GM19328 (cell line): ENCODE measurements at regions not wholly inside any gene's neighbourhood (a gene's known extent, or its start where the extent isn't known, plus 50 kb on each side); places are given as distances from the start of the nearest gene placed in this dataset.

Experiments
- ATAC-seq: cut with Tn5 transposase; IDR thresholded peaks from one replicate; pipeline ENCODE4 v1.9.1; 2021; ENCODE audit warnings: mild to moderate bottlenecking, moderate library complexity; ENCODE audit not compliant: unreplicated experiment

DNA sequence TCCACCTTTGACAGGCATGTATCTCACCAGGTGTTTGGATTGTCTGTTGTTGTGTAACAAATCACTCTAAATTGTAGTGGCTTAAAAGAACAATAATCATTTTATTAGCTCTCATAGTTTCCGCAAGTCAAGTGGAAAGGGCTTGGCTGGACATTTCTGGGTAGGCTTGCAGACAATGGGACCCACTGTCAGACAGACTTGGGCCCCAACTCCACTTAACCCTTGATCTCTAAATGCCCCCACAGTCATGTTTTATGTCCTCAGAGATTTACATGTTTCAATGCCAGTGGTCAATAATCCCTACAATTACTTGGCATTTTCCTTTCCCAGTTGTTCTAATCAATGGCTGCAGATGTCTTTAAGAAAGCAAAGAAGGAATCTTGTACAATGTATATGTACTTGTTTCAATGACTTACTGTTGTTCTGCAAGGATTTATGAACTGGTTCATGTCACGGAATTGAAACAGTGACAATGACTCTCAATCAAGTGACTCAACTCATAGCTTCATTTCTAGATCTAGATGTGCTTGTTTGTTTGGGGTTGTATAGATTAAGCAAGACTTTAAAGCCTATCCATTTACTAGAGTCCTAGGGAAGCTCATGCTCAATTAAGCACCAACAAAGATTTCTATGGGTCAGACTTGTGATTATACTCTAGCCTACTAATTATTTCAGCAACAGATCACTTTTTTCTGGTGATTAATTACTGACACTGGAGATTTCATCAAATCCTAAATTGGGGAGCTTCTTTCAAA lies 510.1 kb upstream of the NBEA start:
- ATAC-seq = no peak

DNA sequence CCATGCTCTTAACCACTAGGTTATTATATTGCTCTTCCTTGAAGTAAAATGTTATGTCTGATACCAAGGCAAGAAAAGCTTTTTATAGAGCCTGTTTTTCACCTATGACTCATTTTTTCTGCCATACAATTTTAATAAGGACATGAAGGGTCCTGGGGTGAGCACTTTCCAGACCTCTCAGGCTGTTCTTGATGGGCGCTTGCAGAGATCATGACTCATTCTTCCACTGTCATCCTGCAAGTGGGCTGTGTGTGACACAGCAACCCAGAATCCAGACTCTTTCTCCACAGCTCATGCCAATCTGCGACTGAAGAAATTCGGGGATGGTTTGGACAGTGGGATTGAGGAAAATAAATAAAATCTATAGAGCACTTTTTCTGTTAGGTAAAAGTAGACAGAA lies 506.7 kb upstream of the NBEA start:
- ATAC-seq = no peak

DNA sequence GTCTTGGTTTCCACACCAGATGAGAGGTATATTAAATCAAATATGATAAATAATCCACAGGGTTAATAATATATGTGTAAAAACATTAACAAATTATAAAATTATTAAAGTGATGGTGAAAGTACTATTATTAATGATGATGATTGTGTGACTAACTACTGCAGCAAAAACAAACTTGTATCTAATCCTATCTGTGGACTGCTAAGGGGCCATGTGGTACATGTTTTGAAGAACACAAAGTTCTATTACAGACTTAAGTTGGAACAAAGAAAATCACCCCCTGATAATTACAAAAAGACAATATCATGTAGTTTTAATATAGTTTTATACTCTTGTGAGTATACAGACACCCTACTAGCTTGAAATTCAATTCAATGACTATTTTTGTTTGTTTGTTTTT lies 504.2 kb upstream of the NBEA start:
- no peak for ATAC-seq

DNA sequence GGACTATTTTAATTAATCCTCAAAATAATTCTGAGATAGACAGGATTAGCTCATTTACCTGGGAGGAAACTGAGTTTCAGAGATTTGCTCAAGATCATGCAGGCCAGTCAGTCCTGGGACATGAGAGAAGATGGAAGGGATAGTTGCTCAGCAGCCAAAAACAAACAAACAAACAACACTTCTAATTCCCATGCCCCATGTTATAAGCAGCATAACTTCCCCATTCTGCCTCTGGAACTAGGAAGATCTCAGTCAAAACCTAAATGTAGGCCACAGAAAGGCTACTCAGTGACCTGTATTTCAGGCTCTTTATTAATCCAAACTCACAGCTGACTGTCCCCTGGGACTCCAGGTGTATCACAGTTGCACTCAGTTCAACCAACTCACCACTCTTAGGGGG lies 489.2 kb upstream of the NBEA start:
- ATAC-seq = no peak

DNA sequence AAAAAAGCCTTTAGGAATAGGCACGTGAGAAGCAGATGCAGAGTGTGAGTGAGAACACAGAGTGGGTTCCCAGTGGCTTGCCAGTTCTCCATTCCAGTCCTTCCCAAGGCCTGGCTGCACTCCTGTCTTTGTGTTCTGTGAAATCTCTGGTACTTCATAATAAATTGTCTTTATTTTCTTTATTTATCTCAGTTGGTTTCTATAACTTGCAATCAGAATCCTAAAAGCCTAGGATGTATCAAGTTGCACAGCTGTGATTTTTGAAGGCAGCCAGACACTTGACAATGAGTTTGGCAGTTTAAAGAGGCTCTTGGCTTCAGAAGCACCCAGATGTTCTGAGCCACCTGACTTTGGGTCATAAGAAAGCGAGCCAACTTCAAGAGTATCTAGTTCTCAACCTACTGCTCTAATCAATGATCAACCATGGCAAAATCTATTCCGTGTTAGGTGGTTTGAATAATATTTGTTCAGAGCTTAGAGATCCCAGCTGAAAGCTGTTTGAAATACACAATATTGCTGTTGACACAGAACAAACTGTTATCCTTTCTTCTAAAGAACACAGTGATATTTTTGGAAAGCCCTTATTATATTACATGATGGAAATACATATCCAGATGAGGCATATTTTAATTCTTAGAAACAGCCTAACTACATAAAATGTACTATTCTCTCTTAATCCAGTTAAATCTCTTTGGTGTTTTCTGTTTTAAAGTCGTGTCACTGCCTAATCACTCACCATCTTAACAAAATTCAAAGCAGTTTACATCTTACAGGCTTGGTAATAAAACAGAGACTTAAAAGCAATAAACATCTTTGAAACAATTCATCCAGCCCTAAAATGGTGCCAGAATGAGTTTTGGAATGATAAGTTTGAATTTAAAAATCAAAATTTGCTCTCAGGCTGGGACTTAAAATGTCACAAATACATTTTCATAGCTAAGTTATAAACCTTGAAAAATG lies 483.0 kb upstream of the NBEA start:
- ATAC-seq = no peak

DNA sequence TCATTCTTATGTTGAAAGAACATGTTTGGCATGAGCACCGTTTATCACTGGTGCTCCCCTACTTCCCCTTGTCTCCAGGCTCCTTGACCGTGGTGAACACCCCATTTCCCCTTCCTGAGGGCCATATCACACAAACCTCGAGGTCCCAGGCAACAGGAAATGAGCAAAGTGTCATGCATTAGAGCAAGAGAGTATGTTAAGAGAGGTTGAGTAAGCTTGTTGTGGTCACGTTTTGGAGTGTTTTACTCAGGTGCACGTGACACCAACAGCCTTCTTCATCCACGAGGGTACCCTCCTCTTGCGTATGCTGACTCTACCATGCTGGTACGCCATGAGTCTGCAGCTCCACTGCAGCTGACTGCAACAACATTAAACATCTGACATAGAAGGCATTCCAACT lies 482.2 kb upstream of the NBEA start:
- ATAC-seq = no peak

DNA sequence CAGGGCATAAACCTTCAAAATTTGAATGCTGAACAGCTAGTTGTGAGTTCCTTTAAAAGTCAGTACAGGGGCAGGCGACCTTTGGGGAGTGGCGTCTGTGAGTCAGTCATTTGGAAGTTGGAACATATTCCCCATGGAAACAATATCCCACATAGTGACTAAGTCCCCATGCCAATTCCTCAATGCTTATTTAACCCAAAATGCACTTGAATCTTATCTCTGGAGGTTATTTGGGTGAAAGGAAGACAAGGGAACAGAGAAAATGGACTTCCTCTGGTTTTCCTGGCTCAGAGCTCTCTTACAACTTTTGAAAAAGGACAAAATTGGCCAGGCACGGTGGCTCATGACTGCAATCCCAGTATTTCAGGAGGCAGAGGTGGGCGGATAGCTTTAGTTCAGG lies 479.2 kb upstream of the NBEA start:
- ATAC-seq = no peak

DNA sequence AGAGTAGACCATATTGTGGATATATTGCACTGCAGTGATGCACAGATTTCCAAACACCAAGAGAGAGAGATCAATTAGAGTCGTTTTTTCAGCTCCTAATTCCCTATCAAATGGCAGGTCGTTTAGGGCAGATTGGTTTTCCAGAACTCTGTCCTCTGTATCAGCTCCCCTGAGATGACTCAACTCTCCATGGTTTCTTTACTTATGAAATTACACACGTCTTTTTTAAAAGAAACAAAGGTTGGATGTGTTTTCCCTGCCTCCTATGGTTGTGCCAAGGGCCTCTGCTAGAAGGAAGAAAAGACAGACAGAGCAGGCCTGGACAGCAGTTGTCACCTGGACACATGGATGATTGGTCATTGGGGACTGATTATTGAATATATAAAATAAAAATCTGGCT lies 478.1 kb upstream of the NBEA start:
- ATAC-seq = no peak

DNA sequence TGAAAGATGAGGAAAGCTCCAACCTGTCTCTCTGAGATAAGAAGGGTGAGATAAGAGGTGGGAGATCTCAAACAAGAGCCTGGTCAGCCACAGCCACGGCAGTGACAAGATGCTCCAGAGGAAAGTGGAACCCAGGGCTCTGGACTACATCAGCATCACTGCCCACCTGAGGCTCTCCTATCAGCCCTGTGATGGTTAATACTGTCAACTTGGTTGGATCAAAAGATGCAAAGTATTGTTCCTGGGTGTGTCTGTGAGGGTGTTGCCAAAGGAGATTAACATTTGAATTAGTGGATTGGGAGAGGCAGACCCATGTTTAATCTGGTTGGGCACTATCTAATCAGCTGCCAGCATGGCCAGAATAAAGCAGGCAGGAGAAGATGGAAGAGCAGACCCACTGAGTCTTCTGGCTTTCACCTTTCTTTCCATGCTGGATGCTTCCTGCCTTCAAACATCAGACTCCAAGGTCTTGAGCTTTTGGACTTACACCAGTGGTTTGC lies 476.6 kb upstream of the NBEA start:
- ATAC-seq = no peak

DNA sequence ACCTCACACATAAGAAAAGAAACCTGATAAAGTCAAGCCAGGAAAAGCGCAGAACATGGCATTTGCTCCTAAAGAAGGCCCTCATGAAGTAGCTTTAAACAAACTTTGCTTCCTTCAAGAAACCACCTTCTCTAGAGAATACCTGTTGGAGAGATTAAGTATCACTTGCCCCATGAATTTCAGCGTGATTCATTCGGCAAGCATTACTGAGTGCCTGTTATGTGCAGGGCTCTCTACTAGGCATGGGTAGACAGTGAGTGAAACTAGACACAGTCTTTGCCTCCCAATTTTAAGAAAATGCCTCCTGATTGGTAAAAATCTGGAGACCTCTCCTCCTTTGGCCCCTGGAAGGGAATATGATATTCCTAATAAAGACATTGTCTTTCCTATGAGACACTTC lies 475.8 kb upstream of the NBEA start:
- ATAC-seq = no peak

DNA sequence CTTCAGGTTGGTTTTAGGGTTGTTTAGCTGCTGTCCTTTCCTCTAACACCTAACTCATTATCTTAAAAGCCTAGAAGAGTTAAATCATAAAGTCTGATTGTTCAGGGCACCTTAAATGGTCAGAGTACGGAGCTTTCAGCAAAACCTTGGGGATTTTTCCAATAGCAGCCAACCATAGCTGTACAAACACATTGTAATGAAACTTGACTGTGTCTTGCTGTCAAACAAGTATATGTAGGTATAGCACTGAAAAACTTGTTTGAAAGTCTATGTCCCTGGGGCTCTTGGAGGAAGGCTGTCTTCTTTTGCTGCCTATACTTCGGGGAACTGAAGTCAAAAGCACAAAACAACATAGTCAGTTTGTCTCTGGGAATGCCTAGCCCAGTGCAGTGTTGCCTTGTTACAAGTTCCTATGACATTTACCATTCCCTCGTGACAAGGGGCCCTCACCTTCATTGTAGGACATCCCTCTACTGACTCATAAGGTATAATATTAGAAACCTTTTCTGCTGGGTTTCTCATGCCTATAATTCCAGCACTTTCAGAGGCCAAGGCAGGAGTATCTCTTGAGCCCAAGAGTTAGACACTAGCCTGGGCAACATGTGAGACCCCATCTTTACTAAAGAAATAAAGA lies 474.5 kb upstream of the NBEA start:
- no peak for ATAC-seq

DNA sequence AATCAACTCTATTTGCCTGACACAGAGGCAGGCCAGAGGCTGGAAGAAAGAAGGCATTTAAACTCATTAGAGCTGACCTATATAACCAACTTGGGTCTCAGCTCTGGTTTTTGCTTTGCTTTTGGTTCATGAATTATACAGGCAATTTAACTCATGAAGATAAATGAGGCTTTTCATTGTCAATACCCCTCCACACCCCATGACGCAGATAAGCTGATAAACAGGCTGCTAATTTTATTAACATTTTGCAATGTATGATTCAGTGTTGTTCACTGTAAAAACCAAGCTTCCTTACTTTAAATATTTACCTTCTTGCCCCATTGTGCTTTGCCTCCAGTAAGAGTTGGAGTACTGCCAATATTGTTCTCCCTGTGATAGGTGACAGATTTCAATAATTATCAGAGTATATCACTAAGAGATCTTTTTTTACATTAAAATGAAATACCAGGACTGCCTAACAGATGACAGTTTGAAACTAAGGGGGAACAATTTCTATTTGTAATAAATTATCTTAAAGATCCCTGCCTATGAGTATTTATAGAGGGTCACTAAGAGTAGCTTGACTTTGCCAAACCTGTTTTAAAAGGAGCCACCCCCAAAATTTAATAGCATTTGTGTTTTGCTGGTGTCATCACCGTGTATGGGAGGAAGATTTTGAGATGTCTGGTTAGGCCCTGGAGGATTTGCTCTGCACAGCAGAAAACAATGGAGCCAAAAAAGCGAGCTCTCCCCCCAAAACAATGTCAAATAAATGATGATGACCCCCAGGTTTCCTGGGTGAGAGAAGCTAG lies 472.7 kb upstream of the NBEA start:
- no peak for ATAC-seq

DNA sequence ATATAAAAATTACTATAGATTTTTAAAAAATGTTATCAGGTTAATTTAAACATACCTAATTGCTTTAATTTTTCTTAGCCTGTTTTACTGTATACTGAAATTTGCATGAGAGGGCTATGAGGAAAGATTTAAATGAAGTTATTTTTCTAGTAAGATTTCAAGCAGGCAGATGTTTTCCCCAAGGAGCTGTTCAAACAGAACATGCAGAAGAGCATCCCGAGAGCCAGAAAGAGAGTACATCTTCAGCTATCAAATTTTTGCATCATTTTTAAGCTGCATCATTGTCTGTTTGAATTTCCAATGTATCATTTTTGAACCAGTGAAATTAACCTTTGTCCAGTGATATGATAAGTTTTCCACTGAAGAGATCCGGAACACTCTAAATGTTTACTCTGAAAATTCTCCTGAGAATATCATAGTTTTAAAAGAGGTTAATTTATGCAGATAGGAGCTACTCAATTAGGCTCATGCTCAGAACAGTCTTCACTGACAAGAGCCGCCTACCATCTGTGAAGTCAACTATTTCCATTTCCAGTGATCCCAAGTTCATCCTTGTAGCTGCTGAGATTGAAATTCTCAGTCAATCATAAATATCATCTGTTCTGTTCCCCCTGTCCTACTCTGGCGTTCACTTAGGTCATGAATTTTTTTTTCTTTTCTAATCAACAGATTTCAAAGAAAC lies 467.7 kb upstream of the NBEA start:
- ATAC-seq = no peak

DNA sequence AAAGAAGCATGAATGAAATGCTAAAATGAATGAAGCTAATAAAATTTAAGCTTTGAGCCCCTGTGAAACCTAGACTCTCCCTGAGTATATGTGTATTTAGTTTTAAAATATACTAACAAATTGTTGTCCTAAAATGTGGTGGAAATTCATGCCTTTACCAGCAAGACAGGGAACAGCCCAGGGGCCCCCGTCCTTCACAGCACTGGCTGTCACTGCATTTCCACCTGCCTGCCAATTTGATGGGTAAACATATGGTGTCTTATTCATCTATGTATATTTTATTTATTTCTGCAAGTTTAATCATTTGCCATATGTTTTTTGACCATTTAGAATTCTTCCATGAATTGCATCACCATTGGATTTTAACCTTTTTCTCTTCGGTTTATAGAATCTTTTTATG lies 463.7 kb upstream of the NBEA start:
- no peak for ATAC-seq

DNA sequence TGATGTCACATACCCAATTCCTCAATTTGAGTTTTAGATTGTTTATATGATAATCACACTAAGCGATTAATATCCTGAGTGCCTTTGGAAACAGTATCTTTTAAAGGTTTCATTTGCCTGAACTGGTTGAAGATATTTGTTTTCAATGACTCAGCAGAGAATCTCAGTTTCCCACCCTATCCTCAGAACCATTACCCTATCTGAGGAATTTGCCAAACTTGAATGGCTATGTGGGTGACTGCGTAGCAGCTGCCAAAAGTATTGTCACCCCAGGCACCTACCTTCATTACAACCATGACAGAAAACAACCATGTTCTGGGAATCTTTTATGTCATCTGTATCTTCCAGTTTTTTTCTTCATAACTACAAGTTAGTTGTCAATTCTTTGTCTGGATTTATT lies 440.1 kb upstream of the NBEA start:
- ATAC-seq = no peak

DNA sequence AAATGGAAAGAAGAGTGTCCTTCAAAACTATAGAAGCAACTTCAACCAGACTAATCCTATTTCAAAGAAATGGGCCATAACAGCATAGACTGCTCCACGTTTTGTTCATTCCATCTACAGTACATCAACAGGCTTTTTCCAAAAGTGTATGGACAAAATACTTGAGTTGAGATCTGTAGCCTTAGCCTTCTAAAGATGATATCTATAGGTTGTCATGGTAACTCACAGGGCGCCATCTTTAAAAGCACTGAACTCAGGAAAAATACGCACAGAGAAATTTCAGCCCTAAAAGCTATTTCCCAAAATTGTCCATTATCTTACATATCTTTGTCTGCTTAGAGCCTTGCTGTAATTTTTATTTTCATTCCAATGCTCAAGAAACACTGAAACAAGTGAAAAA lies 439.4 kb upstream of the NBEA start:
- ATAC-seq = no peak

DNA sequence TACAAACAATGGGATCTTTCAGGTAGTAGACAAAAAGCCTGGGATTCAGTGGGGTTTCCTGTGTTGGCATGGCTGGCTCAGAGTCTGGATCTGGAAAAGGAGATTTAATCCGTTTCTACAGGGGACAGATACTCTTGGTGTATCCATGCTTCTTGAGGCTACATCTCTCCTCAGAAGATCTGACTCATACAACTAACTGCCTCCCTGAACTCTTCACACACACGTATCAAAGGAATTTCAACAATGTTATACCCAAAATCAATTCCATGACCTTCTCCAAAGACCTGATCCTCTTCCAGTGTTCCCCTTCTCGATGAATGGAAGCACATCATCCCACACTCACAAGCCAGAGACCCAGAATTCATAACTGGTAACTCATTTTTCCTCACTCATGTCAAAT lies 435.3 kb upstream of the NBEA start:
- no peak for ATAC-seq

DNA sequence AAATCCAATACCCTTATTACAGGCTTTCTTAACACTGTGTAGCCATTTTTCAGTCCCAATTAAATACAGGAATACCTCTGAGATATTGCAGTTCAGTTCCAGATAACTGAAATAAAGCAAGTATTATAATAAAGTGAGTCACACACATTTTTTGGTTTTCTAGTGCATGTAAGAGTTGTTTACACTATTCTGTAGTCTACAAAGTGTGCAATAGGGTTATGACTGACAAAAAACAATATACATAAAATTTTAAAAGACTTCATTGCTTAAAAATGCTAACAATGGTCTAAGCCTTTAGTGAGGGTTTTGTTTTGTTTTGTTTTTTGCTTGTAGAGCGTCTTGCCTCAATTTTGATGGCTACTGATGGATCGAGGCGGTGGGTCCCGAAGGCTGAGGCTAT lies 434.4 kb upstream of the NBEA start:
- ATAC-seq = no peak

DNA sequence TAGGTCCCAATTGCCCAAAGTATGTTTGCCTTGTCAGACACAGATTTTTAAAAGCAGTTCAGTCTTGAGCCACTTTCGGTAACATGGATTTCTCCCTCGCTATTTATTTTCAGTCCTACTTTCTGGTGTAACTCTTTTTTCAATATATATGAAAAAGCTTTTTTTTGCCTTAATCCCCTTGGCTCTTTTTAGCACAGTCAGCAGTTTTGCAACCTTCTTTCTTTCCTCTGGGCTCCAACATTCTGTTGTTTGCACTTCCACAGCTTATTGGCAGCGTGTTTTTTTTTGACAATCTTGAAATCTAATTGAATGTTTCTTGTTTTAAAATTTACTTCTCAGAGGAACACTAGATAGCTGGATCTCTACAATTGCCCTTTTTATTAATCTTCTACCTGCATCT lies 429.3 kb upstream of the NBEA start:
- ATAC-seq = no peak

DNA sequence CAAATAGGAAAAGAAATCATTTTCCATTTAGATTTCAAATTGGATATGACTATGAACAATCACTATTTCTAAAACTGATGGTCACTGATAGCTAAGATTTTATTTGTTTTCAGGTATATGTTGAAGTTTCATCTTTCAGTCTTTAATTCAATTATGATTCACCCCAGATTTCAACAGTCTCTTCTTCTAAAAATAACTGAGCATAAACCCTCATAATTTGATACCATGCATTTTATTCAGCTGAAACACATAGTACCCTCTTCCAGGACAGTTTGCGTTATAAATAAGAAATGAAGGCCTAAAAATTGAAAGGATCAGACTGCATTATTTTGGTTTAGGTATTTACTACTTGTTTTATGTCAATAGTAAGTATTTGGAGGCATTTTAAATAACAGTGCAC lies 428.5 kb upstream of the NBEA start:
- ATAC-seq = no peak
